ENCODE measurements at regions not wholly inside any gene's neighbourhood (a gene's known extent, or its start where the extent isn't known, plus 50 kb on each side); places are given as distances from the start of the nearest gene placed in this dataset.

- TF ChIP-seq TFCP2L1 (CRISPR knock-in tag; IDR thresholded peaks at IDR 0.05), result no peak
- TF ChIP-seq FOXS1 (CRISPR knock-in tag; IDR thresholded peaks at IDR 0.05), result no peak
- no peak for TF ChIP-seq RFX5 (IDR thresholded peaks at IDR 0.05)
- TF ChIP-seq KDM5A (IDR thresholded peaks at IDR 0.05), result no peak
- TF ChIP-seq EP300 (IDR thresholded peaks at IDR 0.05), result no peak
- Histone ChIP-seq H3K4me1 (no peaks in the 10 kb centered on the region), H3K27ac (no peak overlapping the region), H3K9me3 (no peaks in the 10 kb centered on the region), H3K4me2 (no peak overlapping the region), H3K4me3 (no peak overlapping the region)
- ChIA-PET CTCF (no interaction called here), POLR2A (no interaction called here)
- 27% methylated on average over 10 of the region's 10 CpGs for WGBS (ENCODE audit: missing lambda C conversion rate)
- FAIRE-seq (no peak), DNase-seq (ENCODE audit: low read depth in 1 of 2, low spot score in 1 of 2) (no peak), ATAC-seq (no peak)
Measured at GRCh38 chr10:10295537-10295936, 722.1 kb upstream of the CELF2 start.

DNA sequence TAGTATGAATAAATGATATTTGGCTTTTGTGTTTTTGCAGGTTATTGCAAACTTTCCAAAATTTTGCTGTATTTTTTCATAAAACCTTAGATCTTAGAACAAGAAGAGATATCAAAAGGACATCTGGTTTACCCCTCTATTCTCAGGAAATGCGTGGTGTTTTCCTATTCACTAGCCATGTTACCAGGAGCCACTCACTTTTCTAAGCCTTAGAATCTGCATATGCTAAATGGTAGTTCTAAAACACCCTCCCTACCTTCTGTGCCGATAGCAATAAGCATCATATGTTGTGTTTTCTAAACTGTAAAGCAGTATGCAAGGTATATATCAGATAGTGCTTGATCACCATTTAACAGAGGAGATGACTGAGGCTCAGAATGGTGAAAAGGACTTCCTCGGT lies 715.0 kb upstream of the CELF2 start:
- H3K27ac ChIP-seq, result no peak overlapping the region
- no peak for FAIRE-seq
- ChIA-PET POLR2A (no interaction called here), CTCF (no interaction called here)
- 5% methylated on average over 3 of the region's 3 CpGs for WGBS (ENCODE audit: missing lambda C conversion rate)
- no peaks in the 10 kb centered on the region for H3K9me3 ChIP-seq
- H3K4me1 ChIP-seq, result no peaks in the 10 kb centered on the region
- no peak overlapping the region for H3K4me2 ChIP-seq
- ATAC-seq, result no peak
- no peak for TF ChIP-seq HEYL (CRISPR knock-in tag; IDR thresholded peaks at IDR 0.05)
- no peak for TF ChIP-seq CHD2 (IDR thresholded peaks at IDR 0.05; ENCODE audit: low read length, partially characterized antibody)
- TF ChIP-seq EHMT2 (IDR thresholded peaks at IDR 0.05; ENCODE audit: low read depth), result no peak
- no peak for TF ChIP-seq HOXB13 (CRISPR knock-in tag; IDR thresholded peaks at IDR 0.05; ENCODE audit: low read depth)
- TF ChIP-seq CHD4 (IDR thresholded peaks at IDR 0.05; ENCODE audit: borderline replicate concordance), result no peak
- TF ChIP-seq ESRRA (IDR thresholded peaks at IDR 0.05; ENCODE audit: borderline replicate concordance, low read length), result no peak
- TF ChIP-seq POLR2A (IDR thresholded peaks at IDR 0.05; ENCODE audit: low read length), result no peak
- TF ChIP-seq FOSL2 (IDR thresholded peaks at IDR 0.05), result no peak
- no peak for TF ChIP-seq FOSL2 (CRISPR knock-in tag; IDR thresholded peaks at IDR 0.05)
- TF ChIP-seq, protein P1, sequence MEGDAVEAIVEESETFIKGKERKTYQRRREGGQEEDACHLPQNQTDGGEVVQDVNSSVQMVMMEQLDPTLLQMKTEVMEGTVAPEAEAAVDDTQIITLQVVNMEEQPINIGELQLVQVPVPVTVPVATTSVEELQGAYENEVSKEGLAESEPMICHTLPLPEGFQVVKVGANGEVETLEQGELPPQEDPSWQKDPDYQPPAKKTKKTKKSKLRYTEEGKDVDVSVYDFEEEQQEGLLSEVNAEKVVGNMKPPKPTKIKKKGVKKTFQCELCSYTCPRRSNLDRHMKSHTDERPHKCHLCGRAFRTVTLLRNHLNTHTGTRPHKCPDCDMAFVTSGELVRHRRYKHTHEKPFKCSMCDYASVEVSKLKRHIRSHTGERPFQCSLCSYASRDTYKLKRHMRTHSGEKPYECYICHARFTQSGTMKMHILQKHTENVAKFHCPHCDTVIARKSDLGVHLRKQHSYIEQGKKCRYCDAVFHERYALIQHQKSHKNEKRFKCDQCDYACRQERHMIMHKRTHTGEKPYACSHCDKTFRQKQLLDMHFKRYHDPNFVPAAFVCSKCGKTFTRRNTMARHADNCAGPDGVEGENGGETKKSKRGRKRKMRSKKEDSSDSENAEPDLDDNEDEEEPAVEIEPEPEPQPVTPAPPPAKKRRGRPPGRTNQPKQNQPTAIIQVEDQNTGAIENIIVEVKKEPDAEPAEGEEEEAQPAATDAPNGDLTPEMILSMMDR (IDR thresholded peaks at IDR 0.05), result no peak
- TF ChIP-seq, protein P2, sequence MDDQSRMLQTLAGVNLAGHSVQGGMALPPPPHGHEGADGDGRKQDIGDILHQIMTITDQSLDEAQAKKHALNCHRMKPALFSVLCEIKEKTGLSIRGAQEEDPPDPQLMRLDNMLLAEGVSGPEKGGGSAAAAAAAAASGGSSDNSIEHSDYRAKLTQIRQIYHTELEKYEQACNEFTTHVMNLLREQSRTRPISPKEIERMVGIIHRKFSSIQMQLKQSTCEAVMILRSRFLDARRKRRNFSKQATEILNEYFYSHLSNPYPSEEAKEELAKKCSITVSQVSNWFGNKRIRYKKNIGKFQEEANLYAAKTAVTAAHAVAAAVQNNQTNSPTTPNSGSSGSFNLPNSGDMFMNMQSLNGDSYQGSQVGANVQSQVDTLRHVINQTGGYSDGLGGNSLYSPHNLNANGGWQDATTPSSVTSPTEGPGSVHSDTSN (IDR thresholded peaks at IDR 0.05), result no peak
- TF ChIP-seq, protein P3, sequence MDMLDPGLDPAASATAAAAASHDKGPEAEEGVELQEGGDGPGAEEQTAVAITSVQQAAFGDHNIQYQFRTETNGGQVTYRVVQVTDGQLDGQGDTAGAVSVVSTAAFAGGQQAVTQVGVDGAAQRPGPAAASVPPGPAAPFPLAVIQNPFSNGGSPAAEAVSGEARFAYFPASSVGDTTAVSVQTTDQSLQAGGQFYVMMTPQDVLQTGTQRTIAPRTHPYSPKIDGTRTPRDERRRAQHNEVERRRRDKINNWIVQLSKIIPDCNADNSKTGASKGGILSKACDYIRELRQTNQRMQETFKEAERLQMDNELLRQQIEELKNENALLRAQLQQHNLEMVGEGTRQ (IDR thresholded peaks at IDR 0.05), result no peak
- TF ChIP-seq RNF2 (IDR thresholded peaks at IDR 0.05; ENCODE audit: borderline replicate concordance, low read depth), result no peak
- DNase-seq (ENCODE audit: low read depth in 1 of 2, low spot score in 1 of 2), result no peak
- H3K4me3 ChIP-seq, result no peak overlapping the region

- CTCF ChIA-PET, result no interaction called here
- Histone ChIP-seq H3K9me3 (no peaks in the 10 kb centered on the region), H3K27ac (no peak overlapping the region), H3K4me2 (no peak overlapping the region), H3K4me1 (no peaks in the 10 kb centered on the region), H3K4me3 (no peak overlapping the region)
- ATAC-seq (no peak), FAIRE-seq (no peak), DNase-seq (ENCODE audit: low read depth in 1 of 2, low spot score in 1 of 2) (no peak)
- POLR2A ChIA-PET, result no interaction called here
- no peak for TF ChIP-seq RNF2 (IDR thresholded peaks at IDR 0.05; ENCODE audit: borderline replicate concordance, low read depth)
- TF ChIP-seq ZNF302 (CRISPR knock-in tag; IDR thresholded peaks at IDR 0.05), result no peak
- no peak for TF ChIP-seq CEBPB (IDR thresholded peaks at IDR 0.05)
- TF ChIP-seq TFCP2L1 (CRISPR knock-in tag; IDR thresholded peaks at IDR 0.05), result no peak
- TF ChIP-seq, protein P1 (IDR thresholded peaks at IDR 0.05), result no peak
- TF ChIP-seq HEYL (CRISPR knock-in tag; IDR thresholded peaks at IDR 0.05), result no peak
- 7% methylated on average over 4 of the region's 5 CpGs for WGBS (ENCODE audit: missing lambda C conversion rate)
Measured at GRCh38 chr10:10307036-10307435, 710.6 kb upstream of the CELF2 start.
